MM.1S (cell line): ENCODE measurements at regions not wholly inside any gene's neighbourhood (a gene's known extent, or its start where the extent isn't known, plus 50 kb on each side); places are given as distances from the start of the nearest gene placed in this dataset.

Experiments
- DNase-seq: peaks from one replicate; pipeline ENCODE4 v3.0.0-alpha.2; 2015
- H2AFZ ChIP-seq: fragments of 300-600 bp; sonication (generic); 2 replicates; pipeline ENCODE4 v1.6.0; 2016; ENCODE audit warnings: antibody characterized with exemption, low read length
- H3F3A ChIP-seq: fragments of 300-600 bp; sonication (generic); 2 replicates; pipeline ENCODE4 v1.6.1; 2016; ENCODE audit warnings: mild to moderate bottlenecking, antibody characterized with exemption, low read length, moderate library complexity, mixed read lengths; ENCODE audit not compliant: insufficient read depth
- H3K27ac ChIP-seq: fragments of 300-600 bp; sonication (generic); 2 replicates; pipeline ENCODE4 v1.5.1; 2016; ENCODE audit warnings: mild to moderate bottlenecking, low read length
- H3K27me3 ChIP-seq: fragments of 300-600 bp; sonication (generic); replicated peaks from 2 replicates; pipeline ENCODE4 v1.6.0; 2016; ENCODE audit warnings: low read length; ENCODE audit not compliant: insufficient read depth
- H3K36me3 ChIP-seq: fragments of 300-600 bp; sonication (generic); replicated peaks from 2 replicates; pipeline ENCODE4 v1.6.1; 2016; ENCODE audit warnings: mild to moderate bottlenecking, low read length, mixed read lengths; ENCODE audit not compliant: insufficient read depth
- H3K4me1 ChIP-seq: fragments of 300-600 bp; sonication (generic); 2 replicates; pipeline ENCODE4 v1.6.1; 2016; ENCODE audit warnings: low read length, mixed read lengths
- H3K4me2 ChIP-seq: fragments of 300-600 bp; sonication (generic); 2 replicates; pipeline ENCODE4 v1.6.0; 2016; ENCODE audit warnings: low read depth, low read length
- H3K4me3 ChIP-seq: fragments of 300-600 bp; sonication (generic); 2 replicates; pipeline ENCODE4 v1.5.1; 2016; ENCODE audit warnings: low read length, mixed read lengths
- H3K79me2 ChIP-seq: fragments of 300-600 bp; sonication (generic); 2 replicates; pipeline ENCODE4 v1.6.1; 2016; ENCODE audit warnings: mixed run types, low read length, mixed read lengths
- H3K9ac ChIP-seq: fragments of 300-600 bp; sonication (generic); 2 replicates; pipeline ENCODE4 v1.6.1; 2016; ENCODE audit warnings: low read length, mixed read lengths
- H3K9me2 ChIP-seq: fragments of 300-600 bp; sonication (generic); replicated peaks from 2 replicates; pipeline ENCODE4 v1.6.1; 2016; ENCODE audit warnings: mild to moderate bottlenecking, low read length, mixed read lengths; ENCODE audit not compliant: insufficient read depth
- H3K9me3 ChIP-seq: fragments of 300-600 bp; sonication (generic); replicated peaks from 2 replicates; pipeline ENCODE4 v1.6.1; 2016; ENCODE audit warnings: mild to moderate bottlenecking, low read length, mixed read lengths; ENCODE audit not compliant: insufficient read depth
- H4K20me1 ChIP-seq: fragments of 300-600 bp; sonication (generic); 2 replicates; pipeline ENCODE4 v1.6.1; 2016; ENCODE audit warnings: mild to moderate bottlenecking, low read length, moderate library complexity, mixed read lengths; ENCODE audit not compliant: insufficient read depth
- EZH2 ChIP-seq: fragments of 300-600 bp; sonication (generic); optimal IDR thresholded peaks from 2 replicates; pipeline ENCODE3; 2017; ENCODE audit warnings: low read depth, mild to moderate bottlenecking, antibody characterized with exemption, low read length, mixed read lengths
- EZH2phosphoT487 ChIP-seq: fragments of 300-600 bp; sonication (generic); IDR thresholded peaks from 2 replicates; pipeline ENCODE4 v1.6.1; 2018; ENCODE audit warnings: antibody characterized with exemption, low read length
- TF ChIP-seq, protein P1 (sequence below): fragments of 300-600 bp; sonication (generic); IDR thresholded peaks from 2 replicates; pipeline ENCODE4 v1.5.1; 2016; ENCODE audit warnings: antibody characterized with exemption, low read length, mixed read lengths

- Histone ChIP-seq H3F3A (no peaks in the 10 kb centered on the region), H3K9me2 (no peaks in the 10 kb centered on the region), H3K79me2 (no peaks in the 10 kb centered on the region), H3K27me3 (no peaks in the 10 kb centered on the region), H3K4me3 (no peak overlapping the region), H3K27ac (no peak overlapping the region), H4K20me1 (no peaks in the 10 kb centered on the region), H2AFZ (no peak overlapping the region), H3K9me3 (no peaks in the 10 kb centered on the region), H3K4me2 (no peak overlapping the region), H3K4me1 (no peaks in the 10 kb centered on the region), H3K36me3 (no peaks in the 10 kb centered on the region), H3K9ac (no peak overlapping the region)
- no peak for DNase-seq
- TF ChIP-seq EZH2phosphoT487 (no peak), EZH2 (no peak)
- TF ChIP-seq, protein P1, sequence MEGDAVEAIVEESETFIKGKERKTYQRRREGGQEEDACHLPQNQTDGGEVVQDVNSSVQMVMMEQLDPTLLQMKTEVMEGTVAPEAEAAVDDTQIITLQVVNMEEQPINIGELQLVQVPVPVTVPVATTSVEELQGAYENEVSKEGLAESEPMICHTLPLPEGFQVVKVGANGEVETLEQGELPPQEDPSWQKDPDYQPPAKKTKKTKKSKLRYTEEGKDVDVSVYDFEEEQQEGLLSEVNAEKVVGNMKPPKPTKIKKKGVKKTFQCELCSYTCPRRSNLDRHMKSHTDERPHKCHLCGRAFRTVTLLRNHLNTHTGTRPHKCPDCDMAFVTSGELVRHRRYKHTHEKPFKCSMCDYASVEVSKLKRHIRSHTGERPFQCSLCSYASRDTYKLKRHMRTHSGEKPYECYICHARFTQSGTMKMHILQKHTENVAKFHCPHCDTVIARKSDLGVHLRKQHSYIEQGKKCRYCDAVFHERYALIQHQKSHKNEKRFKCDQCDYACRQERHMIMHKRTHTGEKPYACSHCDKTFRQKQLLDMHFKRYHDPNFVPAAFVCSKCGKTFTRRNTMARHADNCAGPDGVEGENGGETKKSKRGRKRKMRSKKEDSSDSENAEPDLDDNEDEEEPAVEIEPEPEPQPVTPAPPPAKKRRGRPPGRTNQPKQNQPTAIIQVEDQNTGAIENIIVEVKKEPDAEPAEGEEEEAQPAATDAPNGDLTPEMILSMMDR, result no peak
Observed at GRCh38 chr13:26888632-26889031, 128.0 kb upstream of the GPR12 start.

DNA sequence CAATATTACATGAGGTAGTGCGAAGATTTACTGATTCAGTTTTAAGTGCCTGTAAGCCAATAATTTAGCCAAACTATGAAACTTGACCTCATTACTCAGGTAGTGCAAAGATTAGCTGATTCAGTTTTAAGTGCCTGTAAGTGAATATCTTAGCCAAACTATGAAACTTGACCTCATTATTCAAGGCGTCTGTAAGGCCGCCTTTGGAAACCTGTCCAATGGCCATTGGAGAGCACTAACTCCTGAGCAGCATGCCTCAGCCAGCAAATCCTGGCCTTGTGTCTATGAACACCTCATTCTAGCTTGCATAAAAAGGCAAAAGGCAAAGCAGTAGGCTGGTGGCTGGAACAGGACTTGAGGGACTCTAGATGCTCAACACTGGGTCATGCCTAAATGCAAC lies 127.0 kb upstream of the GPR12 start:
- no peaks in the 10 kb centered on the region for H3K79me2 ChIP-seq
- no peak for DNase-seq
- H3F3A ChIP-seq, result no peaks in the 10 kb centered on the region
- no peaks in the 10 kb centered on the region for H3K27me3 ChIP-seq
- H4K20me1 ChIP-seq, result no peaks in the 10 kb centered on the region
- no peak overlapping the region for H3K4me2 ChIP-seq
- no peaks in the 10 kb centered on the region for H3K9me3 ChIP-seq
- H3K9ac ChIP-seq, result no peak overlapping the region
- H3K4me1 ChIP-seq, result no peaks in the 10 kb centered on the region
- H3K4me3 ChIP-seq, result no peak overlapping the region
- H3K36me3 ChIP-seq, result no peaks in the 10 kb centered on the region
- no peak for TF ChIP-seq EZH2phosphoT487
- TF ChIP-seq, protein P1, result no peak
- TF ChIP-seq EZH2, result no peak
- H3K27ac ChIP-seq, result no peak overlapping the region
- no peaks in the 10 kb centered on the region for H3K9me2 ChIP-seq
- H2AFZ ChIP-seq, result no peak overlapping the region

DNA sequence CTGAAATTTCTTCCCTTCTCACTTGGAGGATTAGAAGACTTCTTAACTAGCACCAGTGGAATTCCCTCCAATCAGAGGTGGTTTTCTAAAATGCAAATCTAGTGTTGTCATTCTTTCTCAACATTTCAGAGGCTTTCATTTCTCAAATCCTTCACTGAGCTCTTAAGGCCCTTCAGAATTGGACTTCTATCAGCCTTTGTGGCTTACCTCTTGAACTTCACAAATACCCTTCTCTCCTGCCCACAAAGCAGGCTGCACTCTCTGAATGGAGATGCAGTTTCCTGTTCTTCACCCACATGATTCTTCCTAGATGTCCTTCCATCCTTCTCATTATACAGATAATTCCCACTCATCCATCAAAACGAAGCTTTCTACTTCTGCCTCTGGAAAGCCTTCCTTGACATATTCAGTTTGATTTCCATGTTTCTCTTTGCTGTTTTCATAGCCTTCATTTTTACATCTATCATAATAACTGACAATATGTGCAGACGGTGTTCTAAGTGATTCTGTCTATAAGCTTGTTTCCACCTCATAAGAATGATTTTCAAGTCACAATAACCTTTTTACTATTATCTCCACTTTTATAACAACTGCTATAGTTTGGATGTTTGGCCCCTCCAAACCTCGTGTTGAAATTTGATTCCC lies 123.1 kb upstream of the GPR12 start:
- Histone ChIP-seq H3K36me3 (no peaks in the 10 kb centered on the region), H3K79me2 (no peaks in the 10 kb centered on the region), H3F3A (no peaks in the 10 kb centered on the region), H3K4me1 (no peaks in the 10 kb centered on the region), H3K9ac (no peak overlapping the region), H3K4me3 (no peak overlapping the region), H3K27ac (no peak overlapping the region), H3K4me2 (no peak overlapping the region), H3K27me3 (no peaks in the 10 kb centered on the region), H4K20me1 (no peaks in the 10 kb centered on the region), H2AFZ (no peak overlapping the region), H3K9me2 (no peaks in the 10 kb centered on the region), H3K9me3 (no peaks in the 10 kb centered on the region)
- no peak for DNase-seq
- TF ChIP-seq EZH2phosphoT487 (no peak), EZH2 (no peak)
- TF ChIP-seq, protein P1, result no peak
